SW 1271 (cell line): ENCODE measurements at regions not wholly inside any gene's neighbourhood (a gene's known extent, or its start where the extent isn't known, plus 50 kb on each side); places are given as distances from the start of the nearest gene placed in this dataset.

Experiments used
- DNase-seq, 2 experiments: peaks; one replicate each; lab custom pipeline; 2025; lab: John Stamatoyannopoulos, UW

- DNase-seq: no peak
Measured at GRCh38 chr2:238790833-238791230, 57.1 kb upstream of the TWIST2 start.

- no peak for DNase-seq
Measured at GRCh38 chr2:238791354-238791753, 56.5 kb upstream of the TWIST2 start.

- no peak for DNase-seq
Measured at GRCh38 chr2:238793306-238793705, 54.6 kb upstream of the TWIST2 start.

- no peak for DNase-seq
Measured at GRCh38 chr2:238793801-238794449, 54.0 kb upstream of the TWIST2 start.

- no peak for DNase-seq
Measured at GRCh38 chr2:238796223-238796885, 51.5 kb upstream of the TWIST2 start.

- DNase-seq: no peak
Measured at GRCh38 chr2:238797537-238797936, 50.3 kb upstream of the TWIST2 start.
